Kidney capillary endothelial cell (primary cell): ENCODE measurements at regions not wholly inside any gene's neighbourhood (a gene's known extent, or its start where the extent isn't known, plus 50 kb on each side); places are given as distances from the start of the nearest gene placed in this dataset.
A peak's percentile ranks its signal among the peaks of the same experiment; 100 is the strongest.
"Not testable (repeated sequence)": the region's sequence is repeated elsewhere in the genome, so short reads cannot be mapped to it uniquely, and the experiment has no call there.

Source experiments
- DNase-seq: peaks from one replicate; pipeline ENCODE4 v3.0.0-alpha.2; 2018; ENCODE audit warnings: low spot score

DNA sequence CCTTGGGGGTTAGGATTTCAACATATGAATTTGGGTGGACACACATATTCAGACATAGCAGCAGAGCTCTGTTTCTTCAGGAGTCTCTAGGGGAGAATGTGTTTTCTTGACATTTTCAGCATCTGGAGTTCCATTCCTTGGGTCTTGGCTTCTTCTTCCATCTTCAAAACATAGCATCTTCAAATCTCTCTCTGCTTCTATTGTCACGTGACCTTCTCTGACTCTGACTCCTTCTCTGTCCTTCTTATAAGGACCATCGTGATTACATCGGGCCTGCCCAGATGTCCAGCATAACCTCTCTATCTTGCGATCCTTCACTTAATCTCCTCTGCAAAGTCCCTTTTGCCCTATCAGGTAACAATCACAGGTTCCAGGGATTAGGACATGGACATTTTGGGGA lies 101.0 kb upstream of the CHD6 start:
- no peak for DNase-seq

DNA sequence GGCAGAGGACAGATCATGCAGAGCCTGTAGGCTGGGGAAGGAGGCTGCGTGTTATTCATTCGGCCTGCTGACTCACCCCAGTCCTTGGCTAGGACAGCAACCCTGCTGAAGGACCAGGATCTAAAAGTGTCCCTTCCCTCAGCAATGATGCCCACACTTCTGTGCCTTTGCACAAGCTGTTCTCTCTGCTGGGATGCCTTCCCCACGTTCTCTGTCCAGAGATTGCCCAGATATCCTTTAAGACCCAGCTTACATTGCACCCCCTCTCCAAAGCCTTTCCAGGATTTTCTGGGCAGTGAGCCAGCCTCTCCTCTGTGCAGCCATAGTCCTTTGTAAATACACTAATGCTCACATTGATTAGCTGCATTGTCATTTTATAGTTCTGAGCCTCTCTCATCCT lies 99.3 kb upstream of the CHD6 start:
- no peak for DNase-seq

DNA sequence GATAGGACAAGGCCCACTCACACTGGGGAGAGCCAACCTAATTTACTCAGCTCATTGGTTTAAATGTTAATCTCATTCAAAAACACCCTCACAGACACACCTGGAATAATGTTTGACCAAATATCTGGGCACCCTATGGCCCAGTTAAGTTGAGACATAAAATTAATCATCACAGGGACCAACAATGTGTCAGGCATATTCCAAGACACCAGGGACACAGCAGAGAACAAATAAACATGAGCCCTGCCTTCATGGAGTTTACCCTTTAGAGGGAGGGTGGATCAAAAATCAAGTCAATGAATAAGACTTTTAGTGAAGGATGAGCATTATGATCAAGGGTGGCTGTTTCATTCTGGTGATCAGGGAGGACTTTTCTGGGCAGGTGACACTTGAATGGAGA lies 98.7 kb upstream of the CHD6 start:
- no peak for DNase-seq

DNA sequence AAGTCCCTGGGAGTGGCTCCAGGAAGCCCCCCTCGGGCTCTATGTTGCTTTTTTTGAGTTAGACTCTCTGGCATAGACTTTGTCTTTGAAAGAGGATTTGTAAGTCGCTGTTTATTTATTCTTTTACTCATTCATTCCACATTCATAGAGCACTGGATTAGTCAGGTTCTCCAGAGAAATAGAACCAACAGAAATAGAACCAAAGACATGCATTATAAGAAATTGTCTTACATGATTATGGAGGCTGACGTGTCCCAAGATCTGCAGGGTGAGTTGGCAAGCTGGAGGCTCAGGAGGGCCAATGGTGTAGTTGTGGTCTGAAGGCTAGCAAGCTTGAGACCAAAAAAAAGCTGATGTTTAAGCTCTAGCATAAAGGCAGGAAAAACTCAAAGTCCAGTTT lies 98.3 kb upstream of the CHD6 start:
- no peak for DNase-seq

DNA sequence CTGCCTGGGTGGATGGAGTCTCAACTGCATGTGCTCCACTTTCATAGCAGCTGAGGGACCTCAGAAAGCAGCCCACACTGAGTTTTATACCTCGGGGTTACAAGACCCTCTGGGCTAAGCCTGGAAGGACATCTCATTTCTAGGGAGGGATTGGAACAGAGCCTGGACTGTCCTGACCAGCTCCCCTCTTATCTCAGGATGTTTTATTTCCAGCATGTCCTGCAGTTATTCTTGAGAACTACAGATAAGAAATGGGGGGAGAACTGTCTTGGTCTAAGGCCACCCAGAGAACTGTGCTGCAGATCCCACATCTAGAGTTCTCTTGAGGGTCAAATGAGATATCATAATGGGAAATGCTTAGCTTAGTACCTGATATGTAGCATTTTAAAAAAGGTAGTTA lies 97.3 kb upstream of the CHD6 start:
- DNase-seq: no peak

DNA sequence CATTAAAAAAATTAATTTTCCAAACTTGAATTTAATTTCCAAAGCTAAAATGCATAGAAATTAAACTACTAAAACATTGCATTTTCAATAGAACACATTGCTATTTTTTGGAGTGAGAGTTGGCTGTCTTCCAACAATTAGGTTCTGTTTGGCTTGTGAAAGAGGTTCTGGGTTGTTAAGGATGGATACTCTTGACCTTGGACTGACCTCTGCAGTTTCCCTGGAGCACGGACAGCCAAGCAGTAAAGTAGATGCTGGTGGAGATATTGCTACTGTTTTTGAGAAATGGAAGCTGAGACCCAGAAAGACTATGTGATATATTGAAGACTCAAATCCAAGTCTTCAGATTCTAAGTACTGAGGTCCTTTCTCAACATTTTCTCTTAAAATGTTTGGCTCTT lies 95.9 kb upstream of the CHD6 start:
- no peak for DNase-seq

DNA sequence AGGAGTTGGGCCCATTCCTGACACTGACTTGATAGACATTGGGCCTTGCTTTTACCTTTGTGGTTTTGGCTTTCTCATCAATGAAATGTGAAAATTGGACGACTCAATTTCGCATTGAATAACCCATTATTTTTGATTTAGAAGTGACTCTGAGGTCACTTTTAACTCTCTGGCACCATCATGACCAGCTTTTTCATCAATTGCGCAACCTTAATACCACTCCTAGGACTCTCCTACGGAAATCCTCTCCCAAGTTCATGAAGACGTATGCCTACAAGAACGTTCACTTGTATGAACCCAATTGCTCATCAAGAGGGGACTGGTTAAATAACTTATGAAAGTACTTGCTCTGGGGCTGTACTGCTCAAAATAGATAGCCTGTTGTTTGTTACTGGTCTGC lies 86.7 kb upstream of the CHD6 start:
- no peak for DNase-seq

DNA sequence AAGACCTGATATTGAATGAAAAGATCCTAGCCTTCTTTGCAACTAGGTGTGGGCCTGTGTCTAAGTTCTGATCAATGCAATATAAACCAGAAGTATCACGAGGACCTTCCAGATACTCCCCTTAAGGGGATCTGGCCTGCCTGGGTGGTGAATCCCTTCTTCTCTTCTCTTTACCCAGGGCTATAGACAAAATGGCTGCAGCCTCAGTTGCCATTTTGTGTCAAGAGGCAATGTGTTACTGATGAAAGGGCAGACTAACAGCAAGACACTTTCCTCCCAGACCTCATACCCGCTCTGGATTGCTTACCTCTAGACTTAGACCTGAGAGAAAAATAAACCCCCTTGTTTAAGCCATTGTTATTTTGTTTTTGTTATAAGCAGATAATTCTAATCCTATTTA lies 84.5 kb upstream of the CHD6 start:
- no peak for DNase-seq

DNA sequence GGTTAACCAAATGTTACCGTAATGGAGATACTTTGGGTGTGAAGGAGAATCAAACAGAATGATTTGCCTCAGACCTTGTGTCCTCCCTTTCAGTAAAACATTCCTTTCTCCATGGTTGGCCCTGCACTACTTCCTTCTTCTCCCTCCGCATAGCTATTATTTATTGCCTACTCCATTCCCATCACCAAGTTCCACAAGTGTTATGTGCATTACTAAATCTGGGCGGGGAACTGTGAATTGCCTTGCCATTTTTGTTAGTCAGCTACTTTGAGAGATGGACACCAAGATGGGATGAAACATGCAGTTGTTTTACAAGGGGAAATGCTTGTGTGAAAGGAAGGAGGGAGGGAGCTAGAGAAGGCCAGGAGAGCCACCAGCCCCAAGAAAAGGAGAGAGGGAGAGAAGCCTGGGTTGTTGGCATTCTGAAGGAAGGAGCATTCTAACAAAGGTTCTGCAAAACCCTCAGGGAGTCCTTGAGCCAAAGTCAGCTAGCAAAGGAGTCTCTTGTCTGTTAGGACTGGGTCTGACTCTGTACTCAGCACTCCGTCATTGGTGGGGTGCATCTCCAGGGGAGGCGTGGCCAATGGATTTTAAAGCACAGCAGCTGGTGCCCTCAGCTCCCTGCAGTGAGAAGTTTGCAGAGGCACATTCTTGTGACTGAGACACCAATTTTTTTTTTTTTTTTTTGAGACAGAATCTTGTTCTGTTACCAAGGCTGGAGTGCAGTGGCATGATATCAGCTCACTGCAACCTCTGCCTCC lies 83.6 kb upstream of the CHD6 start:
- DNase-seq: no peak

DNA sequence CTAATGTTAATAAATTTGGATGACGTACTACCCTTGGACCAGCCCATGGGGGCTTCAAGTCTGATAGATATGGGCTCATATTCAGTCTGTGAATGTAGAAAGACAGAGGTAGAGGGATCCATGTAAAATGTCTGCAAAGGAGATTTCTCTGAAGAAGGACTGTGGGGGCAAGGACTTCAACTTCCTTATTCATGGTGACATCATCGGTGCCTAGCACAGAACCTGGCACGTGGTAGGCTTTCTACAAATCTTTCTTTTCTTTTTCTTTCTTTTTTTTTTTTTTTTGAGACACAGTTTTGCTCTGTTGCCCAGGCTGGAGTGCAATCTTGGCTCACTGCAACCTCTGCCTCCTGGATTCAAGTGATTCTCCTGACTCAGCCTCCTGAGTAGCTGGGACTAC lies 81.5 kb upstream of the CHD6 start:
- not testable (repeated sequence) for DNase-seq

DNA sequence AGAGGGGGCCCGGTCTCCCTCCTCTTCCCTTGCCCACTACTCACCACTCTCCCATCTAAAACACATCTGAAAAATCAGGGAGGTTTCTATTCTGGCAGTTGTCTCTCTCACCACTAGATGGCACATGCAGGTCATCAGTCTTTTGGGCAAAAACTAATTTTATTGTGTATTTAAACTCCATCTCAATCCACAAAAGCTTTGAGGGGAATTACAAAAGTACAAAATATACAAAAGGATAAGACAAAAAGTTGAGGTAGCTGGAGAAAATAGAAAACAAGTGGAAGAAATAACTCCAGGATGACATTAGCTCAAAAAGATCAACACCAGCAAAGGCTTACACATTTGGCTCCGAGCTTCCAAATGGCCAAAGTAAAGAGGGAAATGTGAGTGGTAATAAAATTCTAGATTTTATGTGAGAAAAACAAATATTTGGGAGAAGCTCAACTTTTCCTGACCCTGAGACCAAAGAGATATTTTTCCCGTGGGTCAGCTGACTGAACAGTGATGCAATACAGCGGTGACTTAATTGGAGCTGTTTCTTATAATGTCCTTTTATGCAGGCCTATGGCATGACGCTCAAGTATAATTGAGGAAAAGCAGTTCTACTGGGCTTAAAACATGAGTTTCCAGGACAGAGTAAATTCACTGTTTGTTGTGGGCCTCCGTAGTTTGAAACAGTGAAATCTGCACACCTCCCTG lies 79.8 kb upstream of the CHD6 start:
- DNase-seq: peak; percentile 42

DNA sequence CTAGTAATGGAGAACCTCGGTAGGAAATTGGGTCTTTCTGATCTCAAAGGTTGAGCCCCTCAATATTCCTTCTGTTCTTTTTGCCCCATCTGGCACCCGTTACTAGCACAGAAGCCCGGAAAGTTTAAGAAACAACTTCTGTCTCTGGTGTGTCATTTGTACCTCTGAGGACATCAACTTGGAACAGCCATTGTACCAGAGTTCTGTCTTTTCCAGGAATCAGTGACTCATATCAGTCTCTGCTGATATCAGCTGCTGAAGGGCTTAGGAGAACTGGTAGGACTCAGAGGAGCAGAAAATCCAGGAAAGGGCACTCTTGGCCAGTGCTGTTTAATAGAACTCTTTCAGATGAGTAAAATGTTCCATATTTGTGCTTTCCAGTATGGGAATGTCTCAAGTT lies 78.3 kb upstream of the CHD6 start:
- DNase-seq: no peak

DNA sequence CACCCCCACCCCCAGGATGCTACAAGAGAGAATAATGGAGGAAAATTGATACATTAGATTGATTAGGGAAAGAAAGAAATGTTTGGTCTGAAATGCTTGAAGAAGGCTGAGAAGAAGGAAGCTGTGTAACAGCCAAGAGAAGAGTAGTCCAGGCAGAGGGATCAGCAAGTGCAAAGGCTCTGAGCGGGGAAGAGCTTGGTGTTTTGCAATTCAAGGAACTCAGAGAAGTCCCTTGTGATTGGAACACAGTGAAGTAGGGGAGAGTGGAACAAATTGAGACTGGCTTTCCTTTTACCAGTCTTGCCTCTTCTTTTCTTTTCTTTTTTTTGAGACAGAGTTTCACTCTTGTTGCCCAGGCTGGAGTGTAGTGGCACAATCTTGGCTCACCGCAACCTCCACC lies 76.6 kb upstream of the CHD6 start:
- DNase-seq: no peak

DNA sequence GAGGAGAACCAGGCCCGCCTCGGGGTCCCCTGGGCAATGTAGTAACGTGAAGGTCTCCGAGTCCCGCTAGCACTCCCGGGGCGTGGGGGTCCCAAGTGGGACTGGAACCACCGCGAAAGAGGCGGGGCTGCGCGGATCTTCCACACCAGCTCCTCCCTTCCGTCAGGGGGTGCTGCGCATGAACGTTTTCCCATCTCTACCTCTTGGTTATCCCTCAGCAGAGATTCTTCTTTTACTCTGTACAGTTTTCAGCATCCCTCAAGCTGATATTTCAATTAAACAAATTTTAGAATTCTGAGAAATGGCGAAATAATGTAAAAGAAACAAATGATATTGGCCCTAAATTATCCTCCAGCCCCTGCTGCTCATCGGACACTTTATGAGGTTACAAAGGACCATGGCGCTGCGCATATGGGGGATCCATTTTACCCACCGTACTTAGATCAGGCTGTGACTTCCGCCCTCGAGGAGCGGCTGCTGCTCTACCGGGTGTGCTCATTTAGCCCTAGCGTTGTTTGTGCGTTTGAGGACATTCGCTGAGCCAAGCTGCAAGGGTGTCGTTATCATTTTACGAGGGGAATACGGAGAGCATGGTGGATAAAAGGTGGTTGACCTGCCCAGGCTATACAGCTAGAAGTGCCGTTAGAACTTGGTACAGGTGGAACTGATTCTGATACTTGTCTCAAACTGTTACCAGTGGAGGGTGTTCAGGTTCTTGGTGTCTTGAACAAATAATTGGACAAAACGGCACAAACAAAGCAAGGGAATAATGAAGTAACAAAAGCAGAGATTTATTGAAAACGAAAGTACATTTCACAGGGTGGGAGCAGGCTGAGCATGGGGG lies 75.2 kb upstream of the CHD6 start:
- DNase-seq: peak; percentile 78

DNA sequence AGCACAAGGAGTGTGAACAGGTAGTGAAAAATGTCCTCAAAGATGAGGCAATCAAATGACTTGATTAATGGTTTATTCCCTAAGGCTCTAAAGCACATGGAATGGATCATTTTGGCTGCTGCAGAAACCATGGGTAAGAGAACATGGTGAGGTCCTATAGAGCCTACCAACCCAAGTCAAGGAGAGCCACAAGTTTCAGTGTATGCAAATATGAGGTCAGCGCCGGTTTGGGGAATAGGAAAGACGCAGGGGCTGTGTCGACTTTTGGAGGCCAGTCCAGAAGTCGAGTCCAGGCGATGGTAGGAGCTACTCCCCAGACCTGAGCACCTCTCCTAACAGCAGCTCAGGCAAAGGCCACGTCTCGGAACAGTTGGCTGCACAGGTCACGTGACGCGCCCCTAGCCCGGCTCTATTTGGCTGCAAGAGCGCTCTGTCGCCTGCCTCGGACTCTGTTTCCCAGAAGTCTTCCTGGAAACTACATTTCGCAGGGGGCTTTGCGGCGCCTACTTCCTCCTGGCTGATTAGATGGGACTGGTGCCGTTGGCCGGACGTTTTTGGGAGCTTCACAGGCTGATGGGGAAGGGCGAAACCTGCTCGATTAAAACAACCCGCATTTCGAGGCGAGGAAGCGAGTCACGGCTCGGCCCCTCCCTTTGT lies 74.4 kb upstream of the CHD6 start:
- peak; percentile 50 for DNase-seq

DNA sequence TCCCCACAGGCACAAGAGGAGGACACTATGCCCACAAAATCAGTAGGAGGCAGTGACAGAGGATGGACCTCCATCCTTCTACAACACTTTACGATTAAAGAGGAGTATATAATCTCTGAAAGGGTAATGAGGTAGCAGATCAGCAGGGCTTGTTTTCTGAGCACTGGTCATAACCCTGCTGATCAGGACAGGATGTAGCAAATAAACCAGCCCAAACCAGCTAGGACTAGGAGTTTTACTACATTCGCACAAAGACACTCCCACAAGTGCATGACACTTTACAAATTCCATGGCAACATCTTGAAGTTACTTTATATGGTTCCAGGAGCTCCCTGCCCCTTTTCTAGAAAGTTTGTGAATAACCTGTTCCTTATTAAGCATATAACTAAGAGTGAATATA lies 73.3 kb upstream of the CHD6 start:
- DNase-seq: no peak

DNA sequence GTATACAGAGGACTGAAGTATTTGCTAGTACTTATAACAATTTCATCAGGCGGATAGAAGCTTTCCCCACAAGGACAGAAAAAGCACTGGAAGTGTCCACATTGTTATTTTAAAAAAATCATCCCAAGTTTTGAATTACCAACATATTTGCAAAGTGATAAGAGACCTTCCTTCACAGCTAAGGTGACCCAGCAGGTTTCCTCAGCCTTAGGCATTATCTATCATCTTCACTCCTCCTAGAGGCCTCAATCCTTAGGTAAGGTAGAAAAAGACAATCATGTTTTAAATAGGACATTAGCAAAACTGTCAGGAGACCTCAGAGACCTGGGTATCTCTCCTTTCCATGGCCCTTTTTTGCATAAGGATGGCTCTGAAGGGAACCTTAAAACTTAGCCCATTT lies 72.5 kb upstream of the CHD6 start:
- no peak for DNase-seq

DNA sequence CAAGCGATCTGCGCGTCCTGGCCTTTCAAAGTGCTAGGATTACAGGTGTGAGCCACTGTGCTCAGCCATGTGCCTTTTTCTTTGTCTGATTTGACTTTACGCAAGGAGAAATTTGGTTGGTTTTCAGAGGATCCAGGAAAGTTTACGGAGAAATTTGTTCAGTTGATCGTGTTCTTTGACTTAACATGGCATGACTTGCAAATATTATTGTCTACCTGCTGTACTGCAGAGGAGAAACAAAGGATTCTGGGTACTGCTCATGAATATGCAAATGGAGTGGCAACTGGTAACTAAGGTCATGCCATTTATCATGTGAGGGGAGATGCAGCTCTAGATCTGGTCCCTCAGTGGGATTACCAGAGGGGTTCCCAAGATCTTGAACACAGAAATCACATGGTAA lies 68.8 kb upstream of the CHD6 start:
- DNase-seq: no peak

DNA sequence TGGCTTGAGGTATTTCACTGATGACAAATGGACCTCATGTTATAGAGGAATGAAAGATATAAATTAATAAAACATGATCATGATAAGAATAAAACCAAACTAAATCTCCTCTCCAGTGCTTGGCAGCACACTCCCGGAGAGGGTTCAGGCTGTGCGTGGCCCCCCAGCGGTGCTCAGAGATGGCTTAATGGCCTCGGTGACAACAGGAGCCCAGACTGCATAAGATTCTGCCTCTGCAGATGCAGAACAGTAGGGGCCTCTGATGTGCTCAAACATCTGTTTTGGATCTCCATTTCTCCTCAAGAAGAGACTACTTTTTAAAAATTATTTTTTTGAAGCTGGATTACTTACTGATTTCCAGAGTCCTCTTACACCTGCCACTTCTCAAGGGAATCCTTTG lies 67.0 kb upstream of the CHD6 start:
- not testable (repeated sequence) for DNase-seq

DNA sequence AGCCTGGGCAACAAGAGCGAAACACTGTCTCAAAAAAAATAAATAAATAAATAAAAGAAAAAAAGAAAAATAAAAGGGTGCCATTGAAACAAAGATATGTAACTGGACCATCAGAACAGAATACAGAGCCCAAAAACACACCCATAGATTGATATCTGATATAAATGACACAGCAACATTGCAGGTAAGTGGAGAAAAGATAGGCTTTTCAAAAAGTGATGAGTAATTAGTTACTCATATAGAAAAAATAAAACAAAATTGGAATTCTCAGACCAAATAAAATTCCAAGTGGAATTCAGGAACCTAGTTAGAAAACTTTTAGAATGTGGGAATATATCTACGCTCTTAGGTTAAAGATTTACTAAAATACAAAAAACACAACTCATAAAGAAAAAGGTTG lies 60.6 kb upstream of the CHD6 start:
- DNase-seq: no peak

DNA sequence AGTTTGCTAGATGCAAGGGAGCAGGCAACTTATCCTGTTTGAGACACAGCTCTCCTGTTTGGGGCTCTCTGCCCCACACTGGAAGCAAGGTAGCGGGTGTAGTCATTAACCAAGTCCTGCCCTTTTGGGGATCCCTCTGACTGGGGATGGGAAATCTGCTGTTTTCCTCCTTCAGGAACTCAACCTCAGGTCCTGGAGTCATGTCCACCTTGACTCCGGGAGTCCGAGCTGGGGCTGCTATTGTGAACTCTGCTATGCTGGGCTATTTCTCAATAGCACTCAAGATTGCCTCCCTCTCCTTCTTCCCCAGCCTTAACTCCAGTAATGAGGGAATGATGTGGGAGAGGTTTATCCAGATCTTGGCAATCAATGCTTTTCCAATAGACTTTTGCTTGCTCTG lies 54.1 kb upstream of the CHD6 start:
- DNase-seq: no peak

DNA sequence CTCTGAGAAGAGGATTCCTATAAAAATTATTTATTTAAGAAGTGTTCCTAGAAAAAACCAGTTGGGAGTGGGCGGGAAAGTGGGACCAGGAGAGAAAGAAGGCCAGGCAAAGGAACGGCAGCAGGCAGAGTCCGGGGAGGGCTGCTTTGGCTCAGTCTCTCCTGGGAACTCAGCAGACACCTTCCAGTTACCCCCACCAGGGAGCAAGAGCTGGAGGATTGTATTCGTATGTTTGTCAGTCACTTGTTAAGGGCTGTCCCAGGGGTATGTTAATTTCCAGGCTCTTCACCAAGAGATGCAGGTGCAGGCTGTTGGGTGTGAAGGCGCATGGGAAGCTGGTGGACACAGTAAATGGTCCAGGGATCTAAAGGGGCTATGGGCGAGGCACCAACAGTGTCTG lies 53.0 kb upstream of the CHD6 start:
- no peak for DNase-seq

DNA sequence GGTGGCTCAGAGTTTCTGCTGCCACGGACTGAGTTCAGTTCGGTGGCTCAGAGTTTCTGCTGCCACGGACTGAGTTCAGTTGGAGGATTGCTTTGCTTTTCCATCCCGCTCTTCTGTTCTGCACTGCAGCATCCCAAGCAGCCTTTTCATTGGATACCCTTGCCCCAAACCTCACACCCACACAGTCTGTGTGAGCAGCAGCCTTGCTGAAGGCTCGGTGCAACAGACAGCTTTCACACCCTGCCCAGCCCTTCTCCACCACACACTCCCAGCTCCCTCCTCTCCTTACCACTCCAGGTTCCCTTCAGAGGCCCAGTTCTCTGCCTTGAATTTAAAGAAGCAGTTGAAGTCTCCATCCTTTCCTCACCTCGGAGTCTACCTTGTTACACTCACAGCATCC lies 52.5 kb upstream of the CHD6 start:
- no peak for DNase-seq
